ENCODE measurements at regions not wholly inside any gene's neighbourhood (a gene's known extent, or its start where the extent isn't known, plus 50 kb on each side); places are given as distances from the start of the nearest gene placed in this dataset.
"Not testable (repeated sequence)": the region's sequence is repeated elsewhere in the genome, so short reads cannot be mapped to it uniquely, and the experiment has no call there.

DNA sequence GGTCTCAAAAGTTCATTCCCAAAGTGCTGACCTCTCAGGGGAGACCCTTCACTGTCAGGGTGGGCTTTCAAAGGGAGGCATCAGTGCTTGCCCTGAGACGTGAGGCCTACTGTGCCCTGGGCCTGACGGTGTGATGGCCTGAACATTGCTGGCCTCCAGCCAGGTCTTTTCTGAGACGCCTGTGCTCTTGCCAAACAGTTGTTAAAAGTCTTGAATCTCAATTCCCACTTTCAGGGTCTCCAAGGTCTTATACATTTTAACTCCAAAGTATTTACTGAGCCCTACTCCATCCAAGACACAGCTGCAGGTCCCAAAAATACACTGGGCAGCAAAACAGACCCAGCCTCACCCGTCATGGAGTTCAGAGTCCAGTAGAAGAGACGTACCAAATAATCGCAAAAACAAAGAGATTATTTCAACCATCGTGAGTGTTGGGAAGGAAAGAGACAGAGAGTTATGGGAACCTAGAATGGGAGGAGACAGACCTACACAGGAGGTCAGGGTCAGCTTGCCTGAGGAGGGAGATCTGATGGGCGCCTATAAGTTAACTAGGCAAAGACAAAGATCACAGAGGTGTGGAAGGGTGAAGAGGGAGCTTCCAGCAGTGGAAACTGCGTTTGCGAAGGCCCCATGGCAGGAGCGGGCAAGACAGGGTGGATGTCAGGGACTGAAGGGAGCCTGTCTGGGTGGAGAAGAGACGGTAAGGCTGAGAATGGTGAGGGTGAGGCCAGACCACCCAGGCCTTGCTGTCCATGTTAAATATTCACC, 446.3 kb downstream of the PREX1 start:
- no peak for DNase-seq (ENCODE audit: low spot score)

DNA sequence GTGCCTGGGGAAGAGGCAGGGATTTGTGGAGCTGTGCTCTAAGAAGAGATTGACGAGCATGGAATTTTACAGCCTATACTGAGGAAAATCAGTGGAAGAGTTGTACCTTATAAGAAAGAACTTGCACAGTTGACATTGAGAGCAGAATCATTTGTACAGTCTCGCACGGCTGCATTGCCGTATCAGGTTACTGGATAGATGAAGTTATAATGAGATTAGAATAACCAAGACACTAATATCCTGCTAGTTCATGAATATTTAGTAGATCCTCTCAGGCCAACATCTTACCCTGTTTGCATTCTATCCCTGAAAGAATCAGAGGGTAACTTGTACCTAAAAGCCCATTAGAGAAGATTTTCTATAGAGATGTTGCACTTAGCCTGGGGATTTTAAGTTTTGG, 447.1 kb downstream of the PREX1 start:
- DNase-seq (ENCODE audit: low spot score), result no peak

DNA sequence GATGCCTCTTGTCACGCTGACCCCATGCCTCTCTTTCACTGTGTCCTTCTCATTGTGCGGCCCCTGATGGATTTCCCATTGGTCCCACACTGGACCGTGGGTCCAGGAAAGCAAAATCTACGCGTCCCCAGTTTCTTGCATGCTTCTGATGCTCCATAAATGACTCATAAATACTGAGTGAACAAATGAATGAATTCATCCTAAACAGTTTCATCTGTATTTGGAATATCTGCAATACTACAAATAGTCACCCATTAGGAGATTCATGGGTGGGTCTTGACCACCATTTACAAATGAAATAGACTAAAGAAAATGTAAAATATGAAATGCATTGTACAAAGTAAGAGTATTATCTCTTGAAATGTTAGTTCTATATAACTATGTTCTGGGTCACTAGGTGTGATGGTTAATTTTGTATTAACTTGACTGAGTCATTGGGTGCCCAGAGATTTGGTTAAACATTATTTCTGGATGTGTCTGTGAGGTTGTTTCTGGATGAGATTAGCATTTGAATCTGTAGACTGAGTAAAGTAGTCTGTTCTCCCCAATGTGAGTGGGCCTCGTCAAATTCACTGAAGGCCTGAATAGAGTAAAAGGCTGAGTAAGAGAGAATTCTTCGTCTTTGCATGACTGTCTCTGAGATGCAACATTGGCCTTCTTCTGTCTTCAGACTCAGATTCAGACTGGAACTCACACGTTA, 448.7 kb downstream of the PREX1 start:
- DNase-seq (ENCODE audit: low spot score), result no peak

DNA sequence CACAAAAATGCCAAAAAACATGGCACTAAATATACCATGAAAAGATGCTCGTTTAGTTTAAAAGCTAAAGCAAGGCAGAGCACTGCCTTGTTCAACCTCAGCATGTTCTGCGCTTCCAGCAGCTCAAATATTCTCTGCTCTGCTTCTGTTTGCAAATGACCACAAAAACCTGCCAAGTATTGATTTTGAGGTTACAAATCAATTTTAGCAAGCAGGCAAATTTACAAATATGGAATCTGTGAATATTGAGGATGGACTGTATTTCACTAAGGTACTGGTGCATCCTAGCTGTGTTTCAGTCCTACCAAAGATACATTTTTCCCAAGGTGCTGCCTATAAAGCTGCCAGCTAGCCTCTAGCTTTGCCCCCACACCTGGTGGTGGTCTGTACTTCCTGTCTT, 449.9 kb downstream of the PREX1 start:
- DNase-seq (ENCODE audit: low spot score), result no peak

DNA sequence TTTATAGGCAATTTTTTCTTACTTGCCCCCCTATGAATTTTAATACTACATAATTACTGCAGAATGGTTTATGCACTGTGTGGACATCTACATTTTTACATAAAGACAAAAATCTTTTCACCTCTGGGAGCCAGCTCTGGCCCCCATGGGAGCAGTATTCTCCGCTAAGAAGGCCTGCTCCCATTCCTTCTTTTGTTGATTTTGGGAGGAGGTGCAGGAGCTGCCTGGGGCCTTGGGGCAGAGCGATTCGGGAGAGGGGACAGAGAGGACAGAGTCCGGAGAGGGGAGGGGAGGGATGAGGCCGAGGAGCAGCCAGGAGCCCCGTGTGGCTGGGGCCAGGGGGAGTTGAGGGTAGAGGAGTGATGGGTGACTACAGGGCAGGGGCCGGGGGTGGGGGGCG, 452.0 kb downstream of the PREX1 start:
- no peak for DNase-seq (ENCODE audit: low spot score)

DNA sequence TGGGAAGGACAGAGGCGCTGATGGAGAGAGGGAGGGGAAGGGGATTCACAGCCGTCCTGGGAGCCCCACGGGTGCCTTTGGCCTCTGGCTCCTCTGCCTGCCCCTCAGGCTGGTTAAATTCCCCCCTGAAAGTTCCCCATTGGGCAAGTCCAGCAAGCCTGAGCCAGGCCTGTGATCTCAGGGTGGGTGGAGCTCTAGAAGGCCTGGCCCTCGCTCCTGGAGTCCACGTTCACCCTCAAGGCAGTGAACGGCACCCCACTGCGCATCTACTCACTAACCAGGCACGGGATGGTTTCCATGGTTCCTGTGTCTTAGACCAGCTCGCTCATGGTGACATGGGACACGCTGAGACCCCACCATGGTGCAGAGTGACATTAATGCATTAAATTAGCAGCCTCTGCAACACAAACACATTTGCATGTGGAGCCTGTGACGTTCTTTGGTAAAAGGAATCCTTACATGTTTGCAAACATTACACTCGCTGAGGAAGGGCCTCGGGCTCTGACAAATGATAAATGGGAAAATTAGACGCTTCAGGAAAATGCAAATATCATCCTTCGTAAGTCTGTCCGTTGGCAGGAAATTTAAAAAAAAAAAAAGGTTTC, 452.7 kb downstream of the PREX1 start:
- no peak for DNase-seq (ENCODE audit: low spot score)

DNA sequence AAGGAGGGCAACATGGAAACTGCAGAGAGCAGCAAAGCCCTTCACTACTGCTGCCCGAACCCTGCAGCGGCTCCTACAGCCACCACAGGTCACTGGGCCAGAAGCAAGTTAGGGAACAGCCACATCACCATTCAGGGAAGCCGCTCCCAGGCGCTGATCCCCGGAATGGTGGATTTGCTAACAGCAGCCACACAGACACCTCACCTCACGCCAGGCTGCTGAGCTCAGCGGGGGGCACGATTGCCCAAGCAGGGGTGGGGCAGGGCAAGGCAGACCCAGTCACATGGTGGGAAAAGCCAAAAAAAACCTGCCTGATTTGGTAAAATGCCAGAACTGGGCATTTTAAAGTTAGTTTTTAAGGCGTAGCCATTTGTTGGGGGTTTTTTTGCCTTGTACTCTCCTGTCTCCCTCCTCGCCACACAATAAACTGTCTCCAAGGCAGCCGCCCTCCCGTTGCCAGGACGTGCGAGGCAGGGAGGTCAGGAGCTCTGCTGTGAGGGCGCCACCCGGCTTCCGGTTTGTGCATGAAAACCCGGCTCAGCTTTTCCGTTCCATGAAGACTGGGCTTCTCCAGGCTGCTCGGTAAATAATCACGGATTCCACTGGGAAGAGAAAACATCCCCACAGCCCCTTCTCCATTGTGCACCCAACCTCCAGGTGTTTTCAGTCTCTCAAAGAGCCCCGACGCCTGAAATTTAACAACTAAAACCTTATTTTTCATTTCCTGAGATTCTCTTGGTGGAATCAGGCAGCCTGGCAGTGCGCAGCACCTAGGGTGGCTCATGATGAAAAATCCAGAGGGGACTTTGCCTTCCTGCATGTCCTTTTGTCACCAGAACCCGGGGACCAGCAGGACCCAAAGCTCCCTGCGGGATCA, 453.5 kb downstream of the PREX1 start:
- not testable (repeated sequence) for DNase-seq (ENCODE audit: low spot score)

DNA sequence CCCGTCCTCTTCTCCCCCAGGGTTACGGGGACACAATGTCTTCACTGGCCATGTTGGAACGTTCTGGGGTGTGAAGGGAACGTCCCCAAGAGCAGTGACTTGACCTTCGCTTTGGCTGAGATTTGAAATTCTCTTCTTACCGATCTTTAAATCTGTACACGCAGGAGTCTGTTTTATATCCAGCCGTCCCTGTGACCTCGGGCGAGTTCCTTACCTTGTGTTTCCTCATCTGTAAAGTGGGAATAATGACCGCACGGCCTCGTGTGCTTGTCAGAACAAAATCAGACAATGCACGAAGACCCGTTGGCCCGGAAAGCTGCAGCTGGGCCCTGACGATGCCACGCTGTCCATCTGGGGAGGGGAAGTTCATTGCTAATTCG, 454.3 kb downstream of the PREX1 start:
- DNase-seq (ENCODE audit: low spot score), result no peak

DNA sequence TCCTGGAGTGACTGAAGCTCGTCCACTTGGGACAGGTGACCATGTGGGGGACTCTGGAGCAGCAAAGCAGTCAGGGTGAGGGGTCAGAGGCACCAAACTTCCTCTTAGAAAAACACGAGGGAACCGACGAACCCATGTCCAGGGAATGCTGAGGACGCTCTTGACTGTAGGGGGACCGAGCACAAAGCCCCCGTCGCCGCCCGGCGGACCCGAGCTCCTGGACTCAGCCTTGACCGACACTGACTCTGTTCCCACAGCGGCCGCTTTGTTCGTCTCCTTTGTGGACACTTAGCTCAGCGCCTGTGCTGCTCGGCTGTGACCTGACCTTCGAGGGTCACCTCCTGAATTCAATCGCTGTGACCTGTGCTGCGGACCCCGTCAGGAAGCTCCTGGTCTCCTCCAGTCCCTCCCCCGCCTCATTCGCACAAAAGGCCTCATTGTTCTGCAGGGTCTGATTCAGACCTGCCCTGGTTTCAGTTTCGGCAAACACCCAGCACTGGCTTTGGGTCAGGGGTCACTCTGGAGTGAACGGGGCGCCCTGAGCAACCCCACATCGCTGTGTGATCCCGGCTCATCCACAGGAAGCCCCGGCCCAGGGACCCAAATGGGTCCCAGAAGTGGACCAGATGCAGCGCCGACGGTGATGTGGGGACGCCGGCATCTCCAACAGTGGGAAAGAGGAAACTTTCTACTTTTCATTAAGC, 454.8 kb downstream of the PREX1 start:
- DNase-seq (ENCODE audit: low spot score), result not testable (repeated sequence)

DNA sequence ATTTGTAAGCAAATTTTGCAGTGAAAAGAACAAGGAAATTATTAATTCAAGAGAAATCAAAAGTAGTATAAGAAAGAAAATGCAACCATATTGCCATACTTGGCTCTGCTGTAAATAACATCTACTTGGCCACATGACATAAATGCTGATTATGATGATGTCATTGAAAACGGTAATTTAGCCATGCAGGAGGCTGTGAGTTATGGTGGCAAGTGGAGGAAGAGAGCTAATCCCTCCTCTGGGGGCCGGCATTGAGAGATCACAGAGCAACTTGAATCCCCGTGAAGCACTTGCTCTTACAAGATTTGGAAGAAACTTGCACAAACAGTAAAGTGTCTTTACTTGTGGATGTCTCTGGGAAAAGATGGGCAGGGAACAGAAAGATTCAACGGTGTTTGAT, 456.6 kb downstream of the PREX1 start:
- no peak for DNase-seq (ENCODE audit: low spot score)

DNA sequence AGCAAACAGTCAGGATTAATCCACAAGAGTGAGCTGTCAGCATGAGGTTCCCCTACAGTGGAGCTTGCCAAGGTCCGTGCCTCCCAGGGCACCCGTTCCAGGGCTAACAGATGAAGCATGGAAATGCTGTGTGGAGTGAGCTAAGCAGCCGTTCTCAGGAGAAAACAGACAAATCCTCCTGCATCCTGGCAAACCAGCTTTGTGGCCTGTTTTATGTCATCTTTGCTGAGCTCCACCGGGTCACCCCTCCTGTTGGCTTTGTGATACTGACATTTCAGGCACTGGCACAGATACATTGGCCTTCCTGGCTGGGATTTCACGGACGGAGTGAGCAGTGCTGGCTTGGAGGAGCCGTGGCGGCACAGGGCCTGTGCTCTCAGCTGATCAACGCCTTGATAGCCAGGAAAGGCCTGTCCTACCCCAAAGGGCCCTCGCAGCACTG, 459.2 kb downstream of the PREX1 start:
- DNase-seq (ENCODE audit: low spot score), result not testable (repeated sequence)

DNA sequence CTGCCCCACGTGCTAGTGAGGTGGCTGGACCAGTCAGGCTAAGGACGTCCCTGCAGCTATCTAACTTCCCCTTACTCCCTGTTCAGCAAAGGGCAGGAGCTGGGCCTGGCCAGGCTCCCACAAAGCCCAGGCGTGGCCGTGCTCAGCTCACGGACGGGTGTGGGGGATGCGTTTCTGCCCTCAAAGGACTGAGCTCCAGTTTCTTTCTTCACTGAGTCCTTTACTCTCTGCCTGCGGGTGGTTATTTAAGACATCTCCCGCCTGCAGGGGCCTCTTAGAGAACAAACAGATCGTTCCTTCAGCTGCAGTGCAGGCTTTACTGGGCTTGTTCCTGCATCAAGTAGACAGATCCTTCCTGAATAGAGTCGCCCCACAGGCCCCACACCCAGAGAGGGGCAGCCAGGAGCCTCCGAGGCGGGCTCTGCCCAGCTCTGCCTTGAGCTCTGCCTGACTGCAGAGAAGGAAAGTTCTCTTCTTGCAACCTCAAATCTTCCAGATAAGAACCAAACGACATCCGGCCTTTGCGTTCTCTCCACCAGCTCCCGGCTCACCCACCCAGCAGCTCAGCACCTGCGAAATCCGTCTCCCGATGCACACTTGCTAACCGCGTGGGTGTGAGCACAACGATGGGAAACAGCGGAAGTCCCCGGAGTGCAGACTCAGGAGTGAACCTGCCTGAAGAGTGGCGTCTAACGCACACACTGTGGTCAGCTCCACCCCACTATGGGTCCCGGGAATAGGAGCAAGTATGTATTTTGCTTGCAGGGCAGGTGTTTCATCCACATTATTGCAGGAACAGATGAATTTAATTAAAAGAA, 460.0 kb downstream of the PREX1 start:
- DNase-seq (ENCODE audit: low spot score), result not testable (repeated sequence)

DNA sequence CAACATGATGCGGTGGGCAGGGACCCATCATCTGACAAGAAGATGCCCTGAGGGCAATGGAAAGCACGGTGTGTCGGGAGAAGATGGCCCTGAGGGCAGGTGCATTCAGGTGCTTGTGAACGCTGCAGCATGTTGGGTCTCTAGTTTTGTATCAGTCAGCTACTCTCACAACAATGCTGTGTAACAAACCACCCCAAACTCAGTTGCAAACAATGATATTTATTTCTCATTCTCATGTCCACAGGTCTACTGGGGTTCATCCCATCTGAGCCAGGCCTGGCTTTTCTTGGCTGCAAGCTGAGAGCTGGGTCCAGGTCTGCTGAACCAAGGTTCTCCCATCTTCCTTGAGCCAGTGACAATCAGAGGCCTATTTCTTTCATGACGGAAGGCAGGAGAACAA, 461.6 kb downstream of the PREX1 start:
- no peak for DNase-seq (ENCODE audit: low spot score)

DNA sequence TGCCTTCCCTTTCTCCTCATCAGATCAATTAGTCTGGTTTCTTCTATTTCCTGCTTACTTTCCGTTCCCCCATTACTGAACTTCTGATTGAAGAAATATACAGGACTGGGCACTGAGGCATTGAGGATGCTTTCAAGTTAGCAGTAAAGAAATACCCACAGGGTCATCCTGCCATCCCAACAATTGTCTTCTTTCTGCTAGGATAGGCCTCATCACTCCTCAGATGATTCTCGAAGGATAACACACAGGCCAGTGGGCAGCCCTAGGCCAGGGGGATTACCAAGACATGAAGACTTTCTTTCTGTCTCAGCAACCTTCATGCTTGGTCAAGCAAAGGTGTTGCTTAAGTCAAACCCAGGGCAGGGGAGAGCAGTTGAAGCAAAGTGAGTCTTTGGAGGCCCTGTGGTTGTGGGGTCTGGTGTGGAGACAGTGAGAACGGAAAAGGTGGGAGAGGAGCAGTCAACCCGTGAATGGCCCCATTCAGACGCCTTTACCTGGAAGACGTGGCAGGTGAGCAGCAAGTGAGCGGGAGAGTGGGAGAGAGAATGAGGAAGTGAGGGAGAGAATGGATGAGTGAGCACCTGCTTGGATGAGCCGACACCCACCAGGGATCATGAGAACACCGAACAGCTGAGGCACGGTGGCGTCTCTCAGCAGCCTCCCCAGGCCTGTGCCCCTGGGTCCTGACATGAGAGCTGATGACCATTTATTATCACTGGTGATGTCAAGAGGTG, 462.9 kb downstream of the PREX1 start:
- DNase-seq (ENCODE audit: low spot score), result no peak

DNA sequence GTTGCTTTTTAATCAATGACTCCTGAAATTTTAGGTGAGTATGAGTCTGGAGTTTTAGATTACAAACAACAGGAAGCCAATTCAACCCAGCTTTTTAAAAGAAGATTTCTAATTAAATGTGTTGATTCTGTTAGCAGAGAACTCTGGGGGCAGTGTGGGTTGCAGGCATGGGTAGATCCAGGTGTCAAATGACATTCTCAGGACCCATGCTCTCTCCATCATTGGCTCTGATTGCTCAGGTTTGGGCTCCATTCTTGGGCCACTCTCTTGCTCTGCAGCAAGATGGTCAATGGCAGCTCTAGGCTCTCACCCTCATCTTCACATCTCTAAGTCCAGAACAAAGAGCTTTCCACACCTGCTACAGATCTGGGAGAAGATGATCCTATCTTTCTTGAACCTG, 463.7 kb downstream of the PREX1 start:
- DNase-seq (ENCODE audit: low spot score), result no peak

DNA sequence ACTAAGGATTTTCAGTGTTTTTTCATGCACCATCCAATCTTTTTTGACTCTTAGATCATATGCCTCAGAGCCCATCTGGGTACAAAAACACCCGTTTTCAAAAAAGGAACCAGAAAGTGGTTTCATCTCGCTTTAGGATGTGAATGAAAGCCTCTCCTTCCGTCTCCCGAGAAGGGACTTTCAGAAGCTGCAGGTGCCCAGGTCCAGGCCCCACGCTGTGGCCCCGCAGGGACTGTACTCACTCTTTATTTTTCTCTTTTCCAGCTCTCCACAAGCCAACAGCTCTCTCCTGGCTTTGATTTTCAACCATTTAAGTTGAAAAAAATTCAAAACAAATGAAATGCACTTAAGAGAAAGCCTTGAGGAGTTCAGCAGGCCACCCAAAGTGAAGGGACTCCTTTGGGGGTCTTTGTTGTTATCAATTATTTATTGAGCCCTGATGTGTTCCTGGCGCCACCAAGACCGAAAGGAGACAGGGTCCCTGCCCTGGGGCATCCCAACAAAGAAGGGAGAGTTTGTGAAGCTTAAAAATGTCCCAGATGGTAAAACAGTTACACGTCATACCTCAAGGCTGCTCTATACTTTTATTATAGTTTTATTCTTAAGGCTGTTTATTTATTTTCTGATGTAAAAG, 467.3 kb downstream of the PREX1 start:
- DNase-seq (ENCODE audit: low spot score), result no peak

DNA sequence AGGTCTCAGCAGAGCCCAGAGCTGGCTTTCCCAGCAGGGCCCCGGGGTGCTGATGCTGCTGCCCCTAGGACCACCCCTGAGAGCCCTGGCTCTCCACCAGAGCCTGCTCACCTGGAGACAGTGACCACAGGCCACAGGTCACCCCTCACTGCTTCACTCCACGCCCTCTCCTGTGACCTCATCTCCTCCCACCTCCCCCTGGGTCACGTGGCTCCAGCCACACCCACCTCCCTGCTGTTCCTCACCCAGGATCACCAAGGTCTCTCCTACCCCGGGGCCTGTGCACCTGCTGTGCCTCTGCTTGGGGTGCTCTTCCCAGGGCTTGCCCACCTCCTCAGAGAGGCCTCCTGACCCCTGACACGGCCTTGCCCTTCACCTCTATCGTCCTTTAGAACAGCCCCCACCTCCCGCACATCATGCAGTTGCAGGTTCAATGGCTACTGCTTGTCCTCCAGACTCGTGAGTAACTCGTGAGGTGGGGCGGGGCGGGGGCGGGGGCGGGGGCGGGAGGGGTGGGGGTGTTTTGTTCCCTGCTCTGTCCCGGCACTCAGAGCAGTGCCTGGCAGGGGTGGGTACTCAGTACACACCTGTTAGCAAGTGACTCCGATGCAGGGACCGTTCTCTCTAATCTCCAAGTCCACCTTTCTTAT, 468.0 kb downstream of the PREX1 start:
- no peak for DNase-seq (ENCODE audit: low spot score)

DNA sequence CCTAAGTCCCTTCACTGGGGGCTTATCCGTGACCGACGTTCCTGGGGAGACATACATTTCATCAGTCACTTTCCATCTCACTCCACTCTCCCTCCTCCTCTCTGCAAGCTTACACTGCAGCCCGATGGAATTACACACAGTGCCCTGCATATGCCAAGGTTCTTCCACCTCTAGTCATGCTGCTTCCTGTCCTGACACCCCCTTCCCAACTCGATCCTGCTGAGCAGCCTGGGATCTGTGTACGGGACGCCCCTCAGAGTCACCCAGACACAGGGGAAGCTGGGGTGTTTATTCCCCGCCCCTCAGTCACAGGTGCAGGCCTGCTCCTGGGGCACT, 468.8 kb downstream of the PREX1 start:
- DNase-seq (ENCODE audit: low spot score), result not testable (repeated sequence)
